Astrocyte (in vitro differentiated cells and primary cell): ENCODE measurements at regions not wholly inside any gene's neighbourhood (a gene's known extent, or its start where the extent isn't known, plus 50 kb on each side); places are given as distances from the start of the nearest gene placed in this dataset.

Experiments used
- DNase-seq: peaks from one replicate; pipeline ENCODE4 v3.0.0-alpha.2; 2010; ENCODE audit warnings: low read depth
- FAIRE-seq: peaks from 2 replicates; lab custom pipeline; 2011; peaks lifted over from hg19 to GRCh38; lab: Jason Lieb, UNC
- H2AFZ ChIP-seq: 2 replicates; pipeline ENCODE4 v1.6.0; 2012; ENCODE audit warnings: low read depth, low read length, inconsistent platforms
- H3K27ac ChIP-seq: 2 replicates; pipeline ENCODE4 v1.5.1; 2011; ENCODE audit warnings: low read depth, low read length, inconsistent platforms
- H3K27me3 ChIP-seq: 2 replicates; pipeline ENCODE4 v1.6.0; 2011; ENCODE audit warnings: low read length, inconsistent platforms; ENCODE audit not compliant: insufficient read depth
- H3K36me3 ChIP-seq: 2 replicates; pipeline ENCODE4 v1.5.1; 2011; ENCODE audit warnings: low read length, inconsistent platforms; ENCODE audit not compliant: insufficient read depth
- H3K4me1 ChIP-seq: 2 replicates; pipeline ENCODE4 v1.5.1; 2011; ENCODE audit warnings: low read length, inconsistent platforms; ENCODE audit not compliant: insufficient read depth
- H3K4me2 ChIP-seq: 2 replicates; pipeline ENCODE4 v1.6.0; 2012; ENCODE audit warnings: low read length, inconsistent platforms
- H3K4me3 ChIP-seq: 2 replicates; pipeline ENCODE4 v1.5.1; 2011; ENCODE audit warnings: low read depth, mild to moderate bottlenecking, low read length, inconsistent platforms; ENCODE audit not compliant: insufficient read depth
- H3K79me2 ChIP-seq: 2 replicates; pipeline ENCODE4 v1.6.0; 2012; ENCODE audit warnings: mild to moderate bottlenecking, low read length, inconsistent platforms; ENCODE audit not compliant: insufficient read depth
- H3K9ac ChIP-seq: 2 replicates; pipeline ENCODE4 v1.6.0; 2012; ENCODE audit warnings: mild to moderate bottlenecking, low read length, inconsistent platforms
- H3K9me3 ChIP-seq: 2 replicates; pipeline ENCODE4 v1.5.1; 2012; ENCODE audit warnings: low read depth, mild to moderate bottlenecking, low read length, inconsistent platforms; ENCODE audit not compliant: insufficient read depth
- H4K20me1 ChIP-seq: 2 replicates; pipeline ENCODE4 v1.6.0; 2012; ENCODE audit warnings: low read length, inconsistent platforms; ENCODE audit not compliant: insufficient read depth
- H3K27ac Mint-ChIP-seq: one replicate; pipeline ENCODE4 v1.8.0; 2021; ENCODE audit warnings: mild to moderate bottlenecking, mixed read lengths; ENCODE audit not compliant: unreplicated experiment
- H3K27me3 Mint-ChIP-seq: one replicate; pipeline ENCODE4 v1.8.0; 2021; ENCODE audit warnings: low read depth, mixed read lengths; ENCODE audit not compliant: unreplicated experiment
- H3K36me3 Mint-ChIP-seq: one replicate; pipeline ENCODE4 v1.8.0; 2021; ENCODE audit warnings: low read depth, mixed read lengths; ENCODE audit not compliant: unreplicated experiment
- H3K4me1 Mint-ChIP-seq: one replicate; pipeline ENCODE4 v1.8.0; 2021; ENCODE audit warnings: low read depth, mixed read lengths; ENCODE audit not compliant: unreplicated experiment
- H3K4me3 Mint-ChIP-seq: one replicate; pipeline ENCODE4 v1.8.0; 2021; ENCODE audit warnings: mild to moderate bottlenecking, moderate library complexity, mixed read lengths; ENCODE audit not compliant: unreplicated experiment
- H3K9me3 Mint-ChIP-seq: one replicate; pipeline ENCODE4 v1.8.0; 2021; ENCODE audit warnings: mild to moderate bottlenecking, mixed read lengths; ENCODE audit not compliant: unreplicated experiment
- CTCF ChIP-seq: IDR thresholded peaks from 2 replicates; pipeline ENCODE4 v1.5.1; 2011; ENCODE audit warnings: low read depth, mild to moderate bottlenecking, inconsistent platforms, low read length, moderate library complexity; ENCODE audit not compliant: insufficient read depth
- EZH2 ChIP-seq: IDR thresholded peaks from 2 replicates; pipeline ENCODE4 v1.6.1; 2012; ENCODE audit warnings: mild to moderate bottlenecking, low read length, inconsistent platforms; ENCODE audit not compliant: insufficient read depth

DNA sequence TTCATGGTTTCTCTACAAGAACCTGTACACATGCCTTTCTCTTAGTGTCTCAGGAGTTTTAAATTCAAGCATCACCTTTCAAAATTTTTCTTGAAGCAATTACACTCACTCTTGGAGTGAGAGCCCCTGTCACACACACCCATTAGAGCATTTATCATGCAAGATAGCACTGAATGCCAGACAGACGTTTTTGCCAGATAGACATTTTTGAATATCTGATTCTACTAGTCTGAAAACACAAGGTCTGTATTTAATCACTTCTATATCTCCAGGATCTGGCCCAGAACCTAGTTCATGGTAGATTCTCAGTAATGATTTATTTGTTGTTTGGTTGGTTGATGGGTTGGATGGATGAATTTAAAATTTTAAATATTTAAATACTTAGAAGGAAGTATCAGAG lies 60.9 kb upstream of the PDE1C start:
- Mint-ChIP-seq H3K9me3 (peaks cover 5% of the 10 kb centered on the region), H3K27me3 (no peaks in the 10 kb centered on the region), H3K36me3 (no peaks in the 10 kb centered on the region), H3K4me3 (no peak overlapping the region), H3K27ac (no peak overlapping the region), H3K4me1 (no peaks in the 10 kb centered on the region)
- Histone ChIP-seq H3K27ac (no peak overlapping the region), H3K4me3 (no peak overlapping the region), H3K9ac (no peak overlapping the region), H4K20me1 (no peaks in the 10 kb centered on the region), H3K36me3 (no peaks in the 10 kb centered on the region), H3K27me3 (no peaks in the 10 kb centered on the region), H3K4me1 (no peaks in the 10 kb centered on the region), H3K9me3 (no peaks in the 10 kb centered on the region), H3K4me2 (no peak overlapping the region), H2AFZ (no peak overlapping the region), H3K79me2 (no peaks in the 10 kb centered on the region)
- TF ChIP-seq CTCF: no peak
- TF ChIP-seq EZH2: no peak
- DNase-seq: no peak
- no peak for FAIRE-seq

GRCh38 chr7:32126843-32127242 lies 56.6 kb upstream of the PDE1C start:
- DNase-seq: no peak
- Histone ChIP-seq H3K79me2 (no peaks in the 10 kb centered on the region), H3K27me3 (no peaks in the 10 kb centered on the region), H3K36me3 (no peaks in the 10 kb centered on the region), H2AFZ (no peak overlapping the region), H3K4me2 (no peak overlapping the region), H3K4me3 (no peak overlapping the region), H3K27ac (no peak overlapping the region), H3K4me1 (no peaks in the 10 kb centered on the region), H3K9me3 (peaks cover 3% of the 10 kb centered on the region), H4K20me1 (no peaks in the 10 kb centered on the region), H3K9ac (no peak overlapping the region)
- Mint-ChIP-seq H3K27ac (no peak overlapping the region), H3K36me3 (peaks cover 2% of the 10 kb centered on the region), H3K27me3 (no peaks in the 10 kb centered on the region), H3K4me1 (no peaks in the 10 kb centered on the region), H3K4me3 (no peak overlapping the region), H3K9me3 (peaks cover 20% of the 10 kb centered on the region)
- no peak for TF ChIP-seq CTCF
- no peak for TF ChIP-seq EZH2
- FAIRE-seq: no peak
